ENCODE measurements at regions not wholly inside any gene's neighbourhood (a gene's known extent, or its start where the extent isn't known, plus 50 kb on each side); places are given as distances from the start of the nearest gene placed in this dataset.
"Not testable (repeated sequence)": the region's sequence is repeated elsewhere in the genome, so short reads cannot be mapped to it uniquely, and the experiment has no call there.

GRCh38 chr13:22961835-22962537, 218.8 kb upstream of the SGCG start:
- BruUV-seq (replicated peaks): no TSS peak
- intact Hi-C loops (cut with micrococcal nuclease; ENCODE audit: unreplicated experiment): no loop called here
- TF ChIP-seq CTCF (conservative IDR thresholded peaks at IDR 0.05): no peak
- TF ChIP-seq EZH2 (IDR thresholded peaks at IDR 0.05; ENCODE audit: low read depth): no peak

GRCh38 chr13:22963384-22964053, 217.3 kb upstream of the SGCG start:
- CTCF ChIA-PET: not testable (repeated sequence)

More at GRCh38 chr13:22961835-22962537, 218.8 kb upstream of the SGCG start:
- Histone ChIP-seq H2AFZ (no peak overlapping the region), H3K4me2 (no peak overlapping the region), H3K9me3 (ENCODE audit: insufficient read depth, low read depth) (no peaks in the 10 kb centered on the region), H3K79me2 (ENCODE audit: low read depth) (no peaks in the 10 kb centered on the region), H3F3A (ENCODE audit: insufficient read depth, low read depth) (no peaks in the 10 kb centered on the region), H3K36me3 (ENCODE audit: low read depth) (no peaks in the 10 kb centered on the region), H4K20me1 (ENCODE audit: insufficient read depth) (no peaks in the 10 kb centered on the region), H3K9me2 (ENCODE audit: insufficient read depth) (no peaks in the 10 kb centered on the region), H3K27ac (no peak overlapping the region), H3K4me1 (replicated peaks; ENCODE audit: insufficient read depth) (no peaks in the 10 kb centered on the region), H3K4me3 (no peak overlapping the region), H3K27me3 (ENCODE audit: insufficient read depth, low read depth) (peaks cover 54% of the 10 kb centered on the region)
- ChIA-PET POLR2A (ENCODE audit: unreplicated experiment) (no interaction called here), CTCF (no interaction called here)
- DNase-seq: no peak

GRCh38 chr13:22964245-22964966, 216.4 kb upstream of the SGCG start:
- Histone ChIP-seq H3K9me3 (ENCODE audit: insufficient read depth, low read depth) (no peaks in the 10 kb centered on the region), H3K4me1 (replicated peaks; ENCODE audit: insufficient read depth) (no peaks in the 10 kb centered on the region), H3F3A (ENCODE audit: insufficient read depth, low read depth) (no peaks in the 10 kb centered on the region), H3K4me3 (no peak overlapping the region), H3K36me3 (ENCODE audit: low read depth) (no peaks in the 10 kb centered on the region), H3K79me2 (ENCODE audit: low read depth) (no peaks in the 10 kb centered on the region), H4K20me1 (ENCODE audit: insufficient read depth) (no peaks in the 10 kb centered on the region), H3K27me3 (ENCODE audit: insufficient read depth, low read depth) (peaks cover 68% of the 10 kb centered on the region), H2AFZ (no peak overlapping the region), H3K27ac (no peak overlapping the region), H3K4me2 (no peak overlapping the region), H3K9me2 (ENCODE audit: insufficient read depth) (no peaks in the 10 kb centered on the region)
- no peak for DNase-seq
- ChIA-PET POLR2A (ENCODE audit: unreplicated experiment) (no interaction called here), CTCF (no interaction called here)
- no TSS peak for BruUV-seq (replicated peaks)
- intact Hi-C loops (cut with micrococcal nuclease; ENCODE audit: unreplicated experiment): no loop called here
- TF ChIP-seq CTCF (conservative IDR thresholded peaks at IDR 0.05): no peak
- no peak for TF ChIP-seq EZH2 (IDR thresholded peaks at IDR 0.05; ENCODE audit: low read depth)

More at GRCh38 chr13:22963384-22964053, 217.3 kb upstream of the SGCG start:
- intact Hi-C loops (cut with micrococcal nuclease; ENCODE audit: unreplicated experiment); POLR2A ChIA-PET (ENCODE audit: unreplicated experiment); DNase-seq; BruUV-seq (replicated peaks); H3K4me1 ChIP-seq (replicated peaks; ENCODE audit: insufficient read depth); H2AFZ ChIP-seq; H3K36me3 ChIP-seq (ENCODE audit: low read depth); H3F3A ChIP-seq (ENCODE audit: insufficient read depth, low read depth); H3K4me3 ChIP-seq; H3K4me2 ChIP-seq; H3K27ac ChIP-seq; H4K20me1 ChIP-seq (ENCODE audit: insufficient read depth); H3K79me2 ChIP-seq (ENCODE audit: low read depth); H3K9me2 ChIP-seq (ENCODE audit: insufficient read depth); H3K9me3 ChIP-seq (ENCODE audit: insufficient read depth, low read depth): not testable (repeated sequence)
- peaks cover 65% of the 10 kb centered on the region for H3K27me3 ChIP-seq (ENCODE audit: insufficient read depth, low read depth)

- H3K79me2 ChIP-seq (ENCODE audit: low read depth); H3K9me3 ChIP-seq (ENCODE audit: insufficient read depth, low read depth); H4K20me1 ChIP-seq (ENCODE audit: insufficient read depth); H3K9me2 ChIP-seq (ENCODE audit: insufficient read depth); BruUV-seq (replicated peaks); H3F3A ChIP-seq (ENCODE audit: insufficient read depth, low read depth); H3K4me2 ChIP-seq; H3K4me1 ChIP-seq (replicated peaks; ENCODE audit: insufficient read depth); H3K36me3 ChIP-seq (ENCODE audit: low read depth); H3K4me3 ChIP-seq; intact Hi-C loops (cut with micrococcal nuclease; ENCODE audit: unreplicated experiment); H3K27ac ChIP-seq; DNase-seq; POLR2A ChIA-PET (ENCODE audit: unreplicated experiment); CTCF ChIA-PET; H2AFZ ChIP-seq: not testable (repeated sequence)
- peaks cover 68% of the 10 kb centered on the region for H3K27me3 ChIP-seq (ENCODE audit: insufficient read depth, low read depth)
Measured at GRCh38 chr13:22965011-22965857, 215.5 kb upstream of the SGCG start.

- DNase-seq; H3K4me2 ChIP-seq; H2AFZ ChIP-seq; POLR2A ChIA-PET (ENCODE audit: unreplicated experiment); H3K4me3 ChIP-seq; H3K9me2 ChIP-seq (ENCODE audit: insufficient read depth); BruUV-seq (replicated peaks); H3K4me1 ChIP-seq (replicated peaks; ENCODE audit: insufficient read depth); H3K9me3 ChIP-seq (ENCODE audit: insufficient read depth, low read depth); H3K27ac ChIP-seq; H4K20me1 ChIP-seq (ENCODE audit: insufficient read depth); H3K79me2 ChIP-seq (ENCODE audit: low read depth); CTCF ChIA-PET; H3F3A ChIP-seq (ENCODE audit: insufficient read depth, low read depth); H3K36me3 ChIP-seq (ENCODE audit: low read depth); intact Hi-C loops (cut with micrococcal nuclease; ENCODE audit: unreplicated experiment): not testable (repeated sequence)
- H3K27me3 ChIP-seq (ENCODE audit: insufficient read depth, low read depth): peaks cover 64% of the 10 kb centered on the region
Measured at GRCh38 chr13:22965858-22966239, 214.9 kb upstream of the SGCG start.
